T-cell (primary cell): ENCODE measurements at regions not wholly inside any gene's neighbourhood (a gene's known extent, or its start where the extent isn't known, plus 50 kb on each side); places are given as distances from the start of the nearest gene placed in this dataset.
"Not testable (repeated sequence)": the region's sequence is repeated elsewhere in the genome, so short reads cannot be mapped to it uniquely, and the experiment has no call there.

Experiments
- ATAC-seq, 4 experiments: fragments of 200-7000 bp in 3 of 4; fragments of 150-1000 bp in 1 of 4; cut with Tn5 transposase; replicated peaks in 1 of 4; 1 replicate in 3 of 4; 2 replicates in 1 of 4; pipeline ENCODE4 v1.10.0; 2021; ENCODE audit warnings: moderate library complexity in 3 of 4, mild to moderate bottlenecking in 2 of 4, moderate number of reproducible peaks in 1 of 4
- CTCF ChIA-PET, 2 donors: fragments of 300-600 bp; sonication (Branson Sonifier 250); formaldehyde crosslinking; loops; one replicate each; lab custom pipeline; 2022; ENCODE audit warnings: antibody characterized with exemption in 2 of 2; lab: Charles Lee
- POLR2A ChIA-PET, 2 donors: fragments of 300-600 bp; sonication (Branson Sonifier 250); formaldehyde crosslinking; loops; one replicate each; lab custom pipeline; 2022; ENCODE audit warnings: antibody characterized with exemption in 2 of 2; lab: Charles Lee
- DNase-seq, 35 experiments: peaks; one replicate each; pipeline versions ENCODE4 v3.0.0 to v3.0.0-alpha.2; 2013 to 2023
- H3K27ac ChIP-seq: one replicate; pipeline ENCODE4 v1.5.1; 2013; ENCODE audit warnings: low read length
- H3K27me3 ChIP-seq, 2 experiments: replicated peaks in 1 of 2; 1 replicate in 1 of 2; 2 replicates in 1 of 2; pipeline versions ENCODE4 v1.6.1 to v1.7.0; 2013; ENCODE audit warnings: low read length in 1 of 2, mixed read lengths in 1 of 2; ENCODE audit not compliant: control insufficient read depth in 2 of 2, insufficient read depth in 2 of 2; ENCODE audit errors: extremely low read depth in 1 of 2
- H3K36me3 ChIP-seq, 2 donors: 1 replicate in 1 of 2; 2 replicates in 1 of 2; pipeline versions ENCODE4 v1.6.1 to v1.7.0; 2013; ENCODE audit warnings: low read length in 1 of 2; ENCODE audit not compliant: control insufficient read depth in 2 of 2, insufficient read depth in 1 of 2; ENCODE audit errors: extremely low read depth in 1 of 2
- H3K4me1 ChIP-seq, 2 experiments: 1 replicate in 1 of 2; 2 replicates in 1 of 2; pipeline versions ENCODE4 v1.6.1 to v1.7.0; 2013; ENCODE audit warnings: low read length in 2 of 2, mixed read lengths in 1 of 2; ENCODE audit not compliant: insufficient read depth in 2 of 2, control insufficient read depth in 1 of 2; ENCODE audit errors: extremely low read depth in 1 of 2
- H3K4me3 ChIP-seq, 2 donors: 1 replicate in 1 of 2; 2 replicates in 1 of 2; pipeline versions ENCODE4 v1.5.1 to v1.7.0; 2013; ENCODE audit warnings: mild to moderate bottlenecking in 2 of 2, low read length in 1 of 2, moderate library complexity in 1 of 2; ENCODE audit not compliant: control insufficient read depth in 1 of 2; ENCODE audit errors: extremely low read depth in 1 of 2
- H3K9me3 ChIP-seq: 2 replicates; pipeline ENCODE4 v1.7.0; 2013
- H3K27ac Mint-ChIP-seq, 2 donors: one replicate each; pipeline ENCODE4 v1.8.0; 2020 to 2021; ENCODE audit warnings: mild to moderate bottlenecking in 2 of 2, mixed read lengths in 2 of 2
- H3K27me3 Mint-ChIP-seq, 2 donors: one replicate each; pipeline ENCODE4 v1.8.0; 2021 to 2022; ENCODE audit warnings: mixed read lengths in 2 of 2
- H3K36me3 Mint-ChIP-seq: one replicate; pipeline ENCODE4 v1.8.0; 2021; ENCODE audit warnings: mixed read lengths
- H3K4me1 Mint-ChIP-seq, 3 donors: one replicate each; pipeline ENCODE4 v1.8.0; 2020 to 2022; ENCODE audit warnings: mixed read lengths in 3 of 3, mild to moderate bottlenecking in 1 of 3
- H3K4me3 Mint-ChIP-seq, 3 donors: one replicate each; pipeline ENCODE4 v1.8.0; 2020 to 2022; ENCODE audit warnings: mild to moderate bottlenecking in 3 of 3, mixed read lengths in 3 of 3, moderate library complexity in 3 of 3
- H3K9me3 Mint-ChIP-seq, 3 donors: one replicate each; pipeline ENCODE4 v1.8.0; 2020 to 2022; ENCODE audit warnings: mixed read lengths in 3 of 3
- WGBS: methylation state at CpG from one replicate; pipeline ENCODE4 v1.1.5; 2013; ENCODE audit warnings: missing lambda C conversion rate; ENCODE audit not compliant: insufficient coverage; 5-methylcytosine and 5-hydroxymethylcytosine counted together

GRCh38 chr3:22441711-22442110 is 690.7 kb upstream of the ZNF385D start:
- WGBS, result 100% methylated on average over 1 of the region's 2 CpGs
- DNase-seq, result no peak
- Histone ChIP-seq H3K27ac (no peak overlapping the region), H3K9me3 (no peaks in the 10 kb centered on the region), H3K4me1 (no peaks in the 10 kb centered on the region), H3K36me3 (no peaks in the 10 kb centered on the region), H3K27me3 (no peaks in the 10 kb centered on the region), H3K4me3 (no peak overlapping the region)
- no peak for ATAC-seq
- H3K27ac Mint-ChIP-seq, result no peak overlapping the region
- no peaks in the 10 kb centered on the region for H3K27me3 Mint-ChIP-seq
- no peaks in the 10 kb centered on the region for H3K4me1 Mint-ChIP-seq
- no peaks in the 10 kb centered on the region for H3K36me3 Mint-ChIP-seq
- POLR2A ChIA-PET, result no interaction called here
- CTCF ChIA-PET, result no interaction called here
- H3K9me3 Mint-ChIP-seq, result peaks cover 7 to 14% (median 8%) of the 10 kb centered on the region in 3 donors
- H3K4me3 Mint-ChIP-seq, result no peak overlapping the region

GRCh38 chr3:22443571-22444233 is 692.7 kb upstream of the ZNF385D start:
- Mint-ChIP-seq H3K4me3 (no peak overlapping the region), H3K27me3 (no peaks in the 10 kb centered on the region), H3K4me1 (no peaks in the 10 kb centered on the region), H3K36me3 (no peaks in the 10 kb centered on the region), H3K27ac (no peak overlapping the region), H3K9me3 (peaks cover 2 to 13% (median 7%) of the 10 kb centered on the region in 3 donors)
- H3K9me3 ChIP-seq, result no peaks in the 10 kb centered on the region
- H3K4me3 ChIP-seq, result no peak overlapping the region
- no peaks in the 10 kb centered on the region for H3K27me3 ChIP-seq
- no peaks in the 10 kb centered on the region for H3K4me1 ChIP-seq
- ATAC-seq, result no peak
- no peak for DNase-seq
- ChIA-PET CTCF (no interaction called here), POLR2A (no interaction called here)
- no peak overlapping the region for H3K27ac ChIP-seq
- H3K36me3 ChIP-seq, result no peaks in the 10 kb centered on the region
- WGBS, result 100% methylated on average over 2 of the region's 3 CpGs

GRCh38 chr3:22445336-22445735 is 694.3 kb upstream of the ZNF385D start:
- H3K4me3 ChIP-seq, H3K4me1 Mint-ChIP-seq, H3K9me3 ChIP-seq, H3K36me3 Mint-ChIP-seq, POLR2A ChIA-PET, H3K27me3 ChIP-seq, H3K27ac ChIP-seq, DNase-seq, ATAC-seq, H3K36me3 ChIP-seq, H3K4me1 ChIP-seq, H3K27ac Mint-ChIP-seq, H3K4me3 Mint-ChIP-seq, CTCF ChIA-PET, H3K27me3 Mint-ChIP-seq, H3K9me3 Mint-ChIP-seq: not testable (repeated sequence)
- WGBS, result no CpG with 5 or more reads among the region's 2 CpGs

- Histone ChIP-seq H3K27ac (no peak overlapping the region), H3K4me1 (no peaks in the 10 kb centered on the region), H3K9me3 (no peaks in the 10 kb centered on the region), H3K36me3 (no peaks in the 10 kb centered on the region), H3K4me3 (no peak overlapping the region), H3K27me3 (no peaks in the 10 kb centered on the region)
- H3K27me3 Mint-ChIP-seq, result no peaks in the 10 kb centered on the region
- WGBS, result 100% methylated on average over 1 of the region's 5 CpGs
- H3K9me3 Mint-ChIP-seq, result peaks cover 0 to 22% (median 7%) of the 10 kb centered on the region in 3 donors
- H3K36me3 Mint-ChIP-seq, result no peaks in the 10 kb centered on the region
- H3K4me1 Mint-ChIP-seq, result no peaks in the 10 kb centered on the region
- H3K27ac Mint-ChIP-seq, result no peak overlapping the region
- ATAC-seq (no peak), DNase-seq (no peak)
- H3K4me3 Mint-ChIP-seq, result no peak overlapping the region
- ChIA-PET CTCF (no interaction called here), POLR2A (interaction anchor here in 1 of 2 donors (0.7 kb wide), 1 partner anchor 19 kb away, joined by 5 read pairs; no protein-coding TSS in a partner anchor)
Observed at GRCh38 chr3:22450786-22451400, 699.9 kb upstream of the ZNF385D start.

- Histone ChIP-seq H3K27ac (no peak overlapping the region), H3K27me3 (no peaks in the 10 kb centered on the region), H3K9me3 (no peaks in the 10 kb centered on the region), H3K4me1 (no peaks in the 10 kb centered on the region), H3K36me3 (no peaks in the 10 kb centered on the region), H3K4me3 (no peak overlapping the region)
- no peak overlapping the region for H3K27ac Mint-ChIP-seq
- no peak for ATAC-seq
- no peaks in the 10 kb centered on the region for H3K36me3 Mint-ChIP-seq
- H3K27me3 Mint-ChIP-seq, result no peaks in the 10 kb centered on the region
- H3K9me3 Mint-ChIP-seq, result peaks cover 0 to 22% (median 3%) of the 10 kb centered on the region in 3 donors
- ChIA-PET POLR2A (interaction anchor here in 1 of 2 donors (0.7 kb wide), 1 partner anchor 20 kb away, joined by 5 read pairs; no protein-coding TSS in a partner anchor), CTCF (no interaction called here)
- WGBS, result no CpG with 5 or more reads among the region's 2 CpGs
- DNase-seq, result no peak
- H3K4me3 Mint-ChIP-seq, result no peak overlapping the region
- H3K4me1 Mint-ChIP-seq, result no peaks in the 10 kb centered on the region
Observed at GRCh38 chr3:22451501-22451900, 700.5 kb upstream of the ZNF385D start.

GRCh38 chr3:22453906-22454535 is 703.0 kb upstream of the ZNF385D start:
- WGBS, result no CpG with 5 or more reads among the region's 1 CpG
- ATAC-seq (no peak), DNase-seq (no peak)
- POLR2A ChIA-PET, result no interaction called here
- no peaks in the 10 kb centered on the region for H3K36me3 ChIP-seq
- no peaks in the 10 kb centered on the region for H3K36me3 Mint-ChIP-seq
- H3K9me3 ChIP-seq, result no peaks in the 10 kb centered on the region
- no peaks in the 10 kb centered on the region for H3K27me3 ChIP-seq
- H3K4me1 ChIP-seq, result no peaks in the 10 kb centered on the region
- H3K4me3 ChIP-seq, result no peak overlapping the region
- CTCF ChIA-PET, result no interaction called here
- H3K27ac ChIP-seq, result no peak overlapping the region
- no peaks in the 10 kb centered on the region for H3K27me3 Mint-ChIP-seq
- H3K9me3 Mint-ChIP-seq, result peaks cover 0 to 22% (median 0%) of the 10 kb centered on the region in 3 donors
- H3K4me3 Mint-ChIP-seq, result no peak overlapping the region
- H3K27ac Mint-ChIP-seq, result no peak overlapping the region
- H3K4me1 Mint-ChIP-seq, result no peaks in the 10 kb centered on the region
